ENCODE measurements at regions not wholly inside any gene's neighbourhood (a gene's known extent, or its start where the extent isn't known, plus 50 kb on each side); places are given as distances from the start of the nearest gene placed in this dataset.

DNA sequence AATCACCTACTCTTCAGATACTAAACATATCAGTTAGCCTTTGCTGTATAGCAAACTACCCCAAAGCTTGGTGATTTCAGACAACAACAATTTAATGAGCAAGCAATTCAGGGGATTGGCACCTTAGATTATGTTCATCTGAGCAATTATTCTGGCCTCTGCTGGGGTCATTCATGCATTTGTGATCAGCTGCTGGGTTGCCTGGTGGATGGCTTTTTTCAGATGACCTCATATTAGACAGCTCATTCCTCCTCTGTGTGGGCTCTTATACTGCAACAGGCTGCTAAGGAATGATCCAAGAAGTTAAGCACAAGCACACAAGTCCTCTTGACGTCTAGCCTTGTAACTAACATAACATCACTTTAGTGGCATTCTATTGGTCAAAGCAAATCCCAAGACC is 153.0 kb upstream of the PPP1R2C start:
- no peaks in the 10 kb centered on the region for H3K27me3 Mint-ChIP-seq (ENCODE audit: unreplicated experiment)
- TF ChIP-seq, protein P1, sequence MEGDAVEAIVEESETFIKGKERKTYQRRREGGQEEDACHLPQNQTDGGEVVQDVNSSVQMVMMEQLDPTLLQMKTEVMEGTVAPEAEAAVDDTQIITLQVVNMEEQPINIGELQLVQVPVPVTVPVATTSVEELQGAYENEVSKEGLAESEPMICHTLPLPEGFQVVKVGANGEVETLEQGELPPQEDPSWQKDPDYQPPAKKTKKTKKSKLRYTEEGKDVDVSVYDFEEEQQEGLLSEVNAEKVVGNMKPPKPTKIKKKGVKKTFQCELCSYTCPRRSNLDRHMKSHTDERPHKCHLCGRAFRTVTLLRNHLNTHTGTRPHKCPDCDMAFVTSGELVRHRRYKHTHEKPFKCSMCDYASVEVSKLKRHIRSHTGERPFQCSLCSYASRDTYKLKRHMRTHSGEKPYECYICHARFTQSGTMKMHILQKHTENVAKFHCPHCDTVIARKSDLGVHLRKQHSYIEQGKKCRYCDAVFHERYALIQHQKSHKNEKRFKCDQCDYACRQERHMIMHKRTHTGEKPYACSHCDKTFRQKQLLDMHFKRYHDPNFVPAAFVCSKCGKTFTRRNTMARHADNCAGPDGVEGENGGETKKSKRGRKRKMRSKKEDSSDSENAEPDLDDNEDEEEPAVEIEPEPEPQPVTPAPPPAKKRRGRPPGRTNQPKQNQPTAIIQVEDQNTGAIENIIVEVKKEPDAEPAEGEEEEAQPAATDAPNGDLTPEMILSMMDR (IDR thresholded peaks at IDR 0.05; ENCODE audit: partially characterized antibody, unreplicated experiment): no peak
- H3K36me3 Mint-ChIP-seq (ENCODE audit: unreplicated experiment): no peaks in the 10 kb centered on the region

DNA sequence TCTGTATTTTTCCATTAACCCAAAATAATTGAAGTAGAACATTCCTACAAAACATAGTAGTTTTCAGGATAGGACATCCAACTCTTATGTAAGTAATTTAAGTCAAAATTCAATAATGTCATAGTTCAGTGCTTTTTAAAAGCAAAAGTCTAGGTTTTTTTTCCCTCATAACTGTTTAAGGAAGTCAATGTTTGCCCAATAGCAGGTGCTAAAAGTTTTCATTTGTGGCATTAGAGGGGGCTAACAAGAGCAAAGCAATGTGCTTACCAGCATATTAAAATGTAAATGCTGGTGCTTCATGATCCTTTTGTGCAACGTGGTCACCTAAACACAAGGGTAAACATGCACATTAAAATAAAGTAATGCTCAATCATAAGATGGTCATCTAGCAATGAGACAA is 155.2 kb upstream of the PPP1R2C start:
- H3K36me3 Mint-ChIP-seq (ENCODE audit: unreplicated experiment): no peaks in the 10 kb centered on the region
- no peak overlapping the region for H3K27ac Mint-ChIP-seq (ENCODE audit: unreplicated experiment)
- DNase-seq: no peak
- TF ChIP-seq, protein P1 (IDR thresholded peaks at IDR 0.05; ENCODE audit: partially characterized antibody, unreplicated experiment): no peak
- H3K9me3 Mint-ChIP-seq (ENCODE audit: unreplicated experiment): no peaks in the 10 kb centered on the region
- no peaks in the 10 kb centered on the region for H3K4me1 Mint-ChIP-seq (ENCODE audit: low read depth, unreplicated experiment)
- H3K4me3 Mint-ChIP-seq (ENCODE audit: unreplicated experiment): no peak overlapping the region
- H3K27me3 Mint-ChIP-seq (ENCODE audit: unreplicated experiment): no peaks in the 10 kb centered on the region

More for the DNA sequence above, 153.0 kb upstream of the PPP1R2C start:
- no peak overlapping the region for H3K27ac Mint-ChIP-seq (ENCODE audit: unreplicated experiment)
- no peak for DNase-seq
- no peaks in the 10 kb centered on the region for H3K4me1 Mint-ChIP-seq (ENCODE audit: low read depth, unreplicated experiment)
- no peaks in the 10 kb centered on the region for H3K9me3 Mint-ChIP-seq (ENCODE audit: unreplicated experiment)
- H3K4me3 Mint-ChIP-seq (ENCODE audit: unreplicated experiment): no peak overlapping the region

DNA sequence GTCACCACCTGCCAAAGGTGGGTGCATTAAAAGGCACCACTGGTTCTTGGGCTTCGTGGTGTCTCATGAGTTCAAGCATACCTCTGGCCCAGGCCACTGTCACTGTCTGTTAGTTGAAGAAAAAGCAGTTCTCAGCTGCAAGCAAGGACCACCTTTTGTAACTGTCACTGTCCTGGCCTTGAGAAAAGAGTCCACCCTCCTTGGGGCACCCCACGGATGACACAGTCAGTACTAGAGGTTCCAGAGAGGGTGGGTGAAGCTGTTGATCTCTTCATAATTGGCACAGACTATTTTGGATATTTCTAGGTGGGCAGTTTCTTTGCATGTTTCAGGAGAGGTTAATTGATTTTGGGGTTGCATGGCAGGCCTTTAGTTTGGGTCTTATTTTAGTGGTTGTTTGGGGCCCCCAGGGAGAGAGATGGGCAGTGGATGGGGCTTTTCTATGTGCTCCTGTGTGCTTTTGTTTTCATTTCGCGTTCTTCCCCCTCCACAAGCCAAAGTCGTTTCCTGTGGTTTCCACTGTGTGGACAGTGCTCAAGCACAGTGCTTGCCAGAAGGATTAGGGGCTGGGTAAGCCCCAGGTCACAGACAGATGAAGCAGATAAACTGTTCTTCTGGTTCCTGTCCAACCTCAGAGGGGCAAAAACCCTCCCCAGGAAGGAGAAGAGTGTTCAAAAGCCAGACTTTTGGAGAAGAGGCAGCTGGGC is 156.2 kb upstream of the PPP1R2C start:
- TF ChIP-seq, protein P1 (IDR thresholded peaks at IDR 0.05; ENCODE audit: partially characterized antibody, unreplicated experiment): no peak
- Mint-ChIP-seq H3K27ac (ENCODE audit: unreplicated experiment) (no peak overlapping the region), H3K4me1 (ENCODE audit: low read depth, unreplicated experiment) (no peaks in the 10 kb centered on the region), H3K27me3 (ENCODE audit: unreplicated experiment) (no peaks in the 10 kb centered on the region), H3K9me3 (ENCODE audit: unreplicated experiment) (peaks cover under 1% of the 10 kb centered on the region), H3K4me3 (ENCODE audit: unreplicated experiment) (no peak overlapping the region), H3K36me3 (ENCODE audit: unreplicated experiment) (no peaks in the 10 kb centered on the region)
- no peak for DNase-seq

DNA sequence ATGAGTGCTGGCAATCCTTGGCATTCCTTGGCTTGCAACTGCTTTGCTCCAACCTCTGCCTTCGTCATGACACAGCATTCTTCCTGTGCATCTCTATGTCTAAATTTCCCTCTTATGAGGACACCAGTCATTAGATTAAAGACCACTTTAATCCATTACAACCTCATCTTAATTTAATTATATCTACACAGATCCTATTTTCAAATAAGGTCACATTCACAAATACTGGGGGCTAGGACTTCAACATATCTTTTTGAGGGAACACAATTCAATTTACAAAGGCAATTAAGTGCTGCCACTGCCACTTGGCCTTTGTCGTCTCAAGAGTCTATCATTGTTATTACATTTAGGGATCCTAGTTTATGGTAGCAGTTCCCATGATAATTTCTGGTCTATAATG is 163.7 kb upstream of the PPP1R2C start:
- TF ChIP-seq, protein P1 (IDR thresholded peaks at IDR 0.05; ENCODE audit: partially characterized antibody, unreplicated experiment): no peak
- Mint-ChIP-seq H3K36me3 (ENCODE audit: unreplicated experiment) (no peaks in the 10 kb centered on the region), H3K27me3 (ENCODE audit: unreplicated experiment) (no peaks in the 10 kb centered on the region), H3K27ac (ENCODE audit: unreplicated experiment) (no peak overlapping the region), H3K4me3 (ENCODE audit: unreplicated experiment) (no peak overlapping the region), H3K4me1 (ENCODE audit: low read depth, unreplicated experiment) (no peaks in the 10 kb centered on the region), H3K9me3 (ENCODE audit: unreplicated experiment) (peaks cover 2% of the 10 kb centered on the region)
- no peak for DNase-seq

DNA sequence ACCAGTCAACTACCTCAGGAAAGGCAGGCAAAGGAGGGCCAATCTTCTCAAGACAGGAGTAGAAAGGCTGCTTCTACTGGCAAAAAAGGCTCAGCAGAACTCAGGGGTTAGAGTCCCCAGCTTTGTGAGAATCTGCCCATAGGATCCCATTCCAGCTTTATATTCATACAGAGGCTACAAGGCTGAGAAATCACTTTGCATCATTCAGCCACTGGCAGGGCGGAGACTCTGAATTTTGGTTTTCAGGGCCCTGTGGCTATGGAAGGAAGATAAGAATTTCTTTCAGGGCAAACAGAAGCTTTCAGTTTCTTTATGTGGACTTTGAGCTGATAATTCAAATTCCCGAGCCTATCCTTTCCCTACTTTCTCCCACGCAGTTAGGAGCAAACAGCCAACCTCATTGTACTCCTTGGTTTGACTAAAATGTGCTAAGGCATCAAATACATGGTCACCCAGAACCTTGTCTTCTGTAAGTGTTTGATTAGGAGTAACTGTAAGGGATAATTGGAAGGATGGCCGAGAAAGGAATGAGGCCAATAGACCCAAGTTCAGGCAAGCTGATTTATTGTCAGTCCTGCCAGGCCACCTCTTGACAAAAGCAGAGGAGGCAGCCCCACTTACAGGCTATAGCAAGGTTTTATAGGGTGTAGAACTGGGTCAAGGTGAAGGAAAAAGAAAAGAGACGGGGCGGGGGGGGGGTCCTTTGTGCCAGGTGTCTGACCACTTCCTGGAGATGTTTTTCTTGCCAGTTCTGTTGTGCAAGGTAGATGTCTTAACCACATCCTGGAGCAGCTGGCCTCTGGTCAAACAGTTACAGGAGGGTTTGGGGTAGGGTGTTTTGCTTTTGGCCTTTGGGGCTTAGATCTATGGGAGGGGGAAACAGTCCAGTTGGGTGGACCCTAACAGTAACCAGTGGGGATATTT is 165.3 kb upstream of the PPP1R2C start:
- TF ChIP-seq, protein P1 (IDR thresholded peaks at IDR 0.05; ENCODE audit: partially characterized antibody, unreplicated experiment): no peak
- Mint-ChIP-seq H3K9me3 (ENCODE audit: unreplicated experiment) (peaks cover 2% of the 10 kb centered on the region), H3K4me3 (ENCODE audit: unreplicated experiment) (no peak overlapping the region), H3K36me3 (ENCODE audit: unreplicated experiment) (no peaks in the 10 kb centered on the region), H3K4me1 (ENCODE audit: low read depth, unreplicated experiment) (no peaks in the 10 kb centered on the region), H3K27me3 (ENCODE audit: unreplicated experiment) (no peaks in the 10 kb centered on the region), H3K27ac (ENCODE audit: unreplicated experiment) (no peak overlapping the region)
- no peak for DNase-seq
